HG03060 (cell line): ENCODE measurements at regions not wholly inside any gene's neighbourhood (a gene's known extent, or its start where the extent isn't known, plus 50 kb on each side); places are given as distances from the start of the nearest gene placed in this dataset.
"Not testable (repeated sequence)": the region's sequence is repeated elsewhere in the genome, so short reads cannot be mapped to it uniquely, and the experiment has no call there.

Source experiments
- ATAC-seq: cut with Tn5 transposase; IDR thresholded peaks from one replicate; pipeline ENCODE4 v1.9.1; 2021; ENCODE audit warnings: low read depth, moderate number of reproducible peaks; ENCODE audit not compliant: unreplicated experiment

DNA sequence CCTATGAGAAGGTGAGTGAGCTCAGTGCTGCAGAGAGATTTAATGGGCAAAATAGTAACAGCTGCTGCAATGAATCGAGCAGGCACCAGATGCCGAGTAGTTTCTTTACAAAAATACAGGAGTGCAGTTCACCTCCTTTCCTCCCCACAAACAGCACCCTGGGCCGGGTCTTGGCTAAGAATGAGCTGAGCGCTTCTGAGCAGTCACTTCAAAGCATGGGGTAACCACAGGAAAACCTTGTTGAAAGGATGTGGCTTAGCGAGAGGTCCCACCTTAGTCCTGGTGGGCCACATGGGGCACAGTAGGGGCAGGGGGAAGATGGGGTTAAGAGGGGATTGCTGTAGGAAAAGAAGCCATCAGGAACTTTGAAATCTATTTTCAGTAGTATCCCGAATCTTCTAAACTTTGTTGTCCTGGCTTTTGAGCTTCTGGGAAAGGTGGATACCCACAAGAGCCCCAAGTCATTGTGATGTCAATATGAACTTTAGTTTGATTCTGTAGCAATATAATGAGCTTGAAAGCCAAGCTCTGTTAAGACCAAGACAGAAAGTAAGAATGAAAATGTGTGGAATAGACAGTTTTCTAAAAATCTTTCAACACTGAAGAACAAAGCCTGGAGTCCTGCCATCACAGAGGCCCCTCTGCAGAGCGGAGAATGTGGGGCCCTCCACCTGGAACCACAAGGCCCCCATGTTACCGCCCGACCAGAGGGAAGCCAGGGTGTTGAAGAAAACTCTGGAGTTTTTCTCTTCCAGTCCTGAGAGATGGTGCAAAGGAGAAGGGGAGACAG is 101.0 kb upstream of the ZNF236 start:
- ATAC-seq: no peak

DNA sequence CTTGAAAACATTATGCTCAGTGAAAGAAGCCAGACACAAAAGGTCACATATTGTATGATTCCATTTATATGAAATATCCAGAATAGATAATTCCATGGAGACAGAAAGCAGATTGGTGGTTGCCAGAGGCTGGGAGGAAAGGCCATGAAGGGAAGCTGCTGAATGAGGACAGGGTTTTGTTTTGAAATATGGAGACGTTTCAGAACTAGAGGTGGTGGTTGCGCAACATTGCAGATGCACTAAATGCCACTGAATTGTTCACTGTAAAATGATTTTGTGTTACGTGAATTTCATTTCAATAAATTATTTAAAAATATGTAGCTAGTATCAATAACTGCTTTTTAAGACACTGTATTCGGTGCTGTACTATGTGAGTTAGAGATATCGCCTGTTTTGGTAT is 101.7 kb upstream of the ZNF236 start:
- ATAC-seq: no peak

DNA sequence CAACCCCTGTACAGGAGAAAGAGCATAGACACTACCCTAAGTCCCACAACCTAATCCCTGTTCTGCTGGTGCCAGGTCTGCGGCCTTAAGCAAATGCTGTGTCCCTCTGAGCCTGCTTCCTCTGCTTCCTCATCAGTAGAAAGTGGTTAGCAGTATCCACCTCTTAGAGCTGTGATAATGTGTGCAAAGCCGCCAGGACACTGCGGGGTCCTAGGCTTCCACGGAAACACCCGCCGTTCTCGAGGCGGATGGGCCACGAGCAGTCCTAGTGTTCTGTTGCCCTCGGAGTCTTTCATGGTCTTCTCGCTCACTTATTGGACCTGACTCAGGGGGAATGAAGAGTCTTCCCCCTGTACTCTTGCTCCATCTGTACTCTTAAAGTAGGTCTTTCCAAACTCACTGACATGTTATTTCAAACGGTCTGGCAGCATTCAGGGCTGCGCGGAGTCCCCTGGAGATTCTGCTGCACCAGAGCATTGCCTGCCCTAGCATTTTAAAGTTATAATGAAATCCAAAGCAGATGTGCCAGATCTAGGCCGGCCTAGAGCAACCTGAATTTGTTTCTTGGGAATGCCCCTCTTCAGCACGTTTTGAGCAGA is 107.2 kb upstream of the ZNF236 start:
- no peak for ATAC-seq

DNA sequence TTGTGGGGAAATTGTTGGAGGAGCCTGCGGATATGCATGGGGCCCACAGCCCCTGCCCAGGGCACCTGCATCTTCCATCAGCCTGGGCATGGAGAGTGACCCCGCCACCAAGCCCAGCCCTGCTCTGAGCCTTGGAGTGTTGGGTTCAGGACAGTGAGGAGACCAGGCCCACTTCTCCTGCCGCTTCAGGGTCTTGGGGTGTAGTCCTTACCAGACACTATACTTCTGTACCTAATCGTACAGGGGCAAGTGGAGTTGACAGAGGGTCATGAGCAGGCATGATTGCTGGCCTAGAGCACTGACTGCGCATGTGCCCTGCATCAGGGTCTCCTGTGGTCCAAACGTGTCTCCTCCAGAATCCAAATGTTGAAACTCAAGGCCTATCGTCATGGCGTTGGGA is 108.9 kb upstream of the ZNF236 start:
- ATAC-seq: no peak

DNA sequence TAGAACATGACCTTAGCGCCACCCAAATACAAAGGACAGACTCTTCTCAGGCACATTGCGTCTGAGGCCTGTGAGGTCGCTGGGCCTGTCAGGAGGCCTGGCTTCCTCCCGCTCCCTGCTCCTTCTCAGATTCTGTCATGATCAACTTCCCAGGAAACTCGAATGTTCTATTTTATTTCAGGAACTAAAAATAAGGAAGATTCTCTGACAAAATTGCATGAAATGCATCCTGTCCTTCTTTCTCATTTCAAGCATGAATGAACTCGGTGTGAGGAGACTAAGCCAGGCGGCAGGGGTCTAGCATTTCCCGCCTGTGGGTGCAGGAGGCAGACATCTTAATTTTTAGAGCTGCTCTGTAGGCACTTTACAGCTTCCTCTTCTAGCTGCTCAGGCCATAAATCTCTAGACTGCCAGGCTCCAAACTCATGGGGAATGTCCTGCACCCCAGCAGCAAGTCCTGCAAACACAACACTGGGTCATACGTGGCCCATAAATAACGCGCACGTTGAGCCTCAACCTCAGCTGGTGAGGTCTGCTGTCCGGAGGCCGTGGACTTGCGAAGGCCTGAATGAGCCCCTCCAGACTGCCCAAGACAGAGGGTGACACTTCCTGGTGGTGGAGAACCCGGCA is 109.7 kb upstream of the ZNF236 start:
- ATAC-seq: no peak

DNA sequence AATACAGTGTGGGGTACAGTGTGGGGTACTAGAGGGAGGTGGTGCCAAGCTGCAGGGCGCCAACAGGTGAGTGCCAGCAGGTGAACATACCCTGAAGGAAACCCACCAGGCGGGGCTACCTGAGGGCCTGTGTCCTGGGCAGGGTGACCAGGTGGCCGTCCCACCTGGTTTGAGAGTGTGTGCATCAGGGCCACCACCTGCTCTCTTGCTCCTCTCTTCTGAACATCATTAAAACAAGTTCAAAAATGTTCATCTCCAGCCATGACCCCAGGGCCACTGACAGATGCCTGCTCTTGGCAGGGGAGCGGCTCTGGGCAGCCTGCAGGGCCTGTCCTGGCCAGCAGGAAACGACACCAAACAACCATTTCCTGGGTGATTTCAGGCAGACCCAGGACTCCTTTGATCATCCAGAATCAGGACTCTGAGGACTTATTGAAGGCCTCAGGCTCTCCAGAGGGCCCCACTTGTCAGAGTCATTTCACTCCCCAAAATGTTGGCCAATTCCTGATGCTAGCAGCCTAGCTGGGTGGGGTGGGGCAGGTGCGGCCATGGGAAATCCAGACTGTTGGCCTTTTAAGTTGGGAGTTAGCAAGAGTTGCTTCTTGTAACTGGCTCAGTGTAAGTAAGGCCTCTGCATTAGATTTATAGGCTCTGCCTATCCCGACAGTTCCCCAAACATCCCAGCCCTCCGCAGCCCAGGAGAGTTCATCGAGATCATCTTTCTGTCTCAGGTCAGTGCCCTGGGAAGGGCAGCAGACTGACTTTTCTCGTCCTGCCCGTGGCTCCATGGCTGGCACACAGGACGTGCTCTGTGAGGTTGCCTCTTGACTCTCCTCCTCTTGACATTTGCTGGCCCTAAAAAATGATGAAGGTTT is 111.5 kb upstream of the ZNF236 start:
- ATAC-seq: no peak

DNA sequence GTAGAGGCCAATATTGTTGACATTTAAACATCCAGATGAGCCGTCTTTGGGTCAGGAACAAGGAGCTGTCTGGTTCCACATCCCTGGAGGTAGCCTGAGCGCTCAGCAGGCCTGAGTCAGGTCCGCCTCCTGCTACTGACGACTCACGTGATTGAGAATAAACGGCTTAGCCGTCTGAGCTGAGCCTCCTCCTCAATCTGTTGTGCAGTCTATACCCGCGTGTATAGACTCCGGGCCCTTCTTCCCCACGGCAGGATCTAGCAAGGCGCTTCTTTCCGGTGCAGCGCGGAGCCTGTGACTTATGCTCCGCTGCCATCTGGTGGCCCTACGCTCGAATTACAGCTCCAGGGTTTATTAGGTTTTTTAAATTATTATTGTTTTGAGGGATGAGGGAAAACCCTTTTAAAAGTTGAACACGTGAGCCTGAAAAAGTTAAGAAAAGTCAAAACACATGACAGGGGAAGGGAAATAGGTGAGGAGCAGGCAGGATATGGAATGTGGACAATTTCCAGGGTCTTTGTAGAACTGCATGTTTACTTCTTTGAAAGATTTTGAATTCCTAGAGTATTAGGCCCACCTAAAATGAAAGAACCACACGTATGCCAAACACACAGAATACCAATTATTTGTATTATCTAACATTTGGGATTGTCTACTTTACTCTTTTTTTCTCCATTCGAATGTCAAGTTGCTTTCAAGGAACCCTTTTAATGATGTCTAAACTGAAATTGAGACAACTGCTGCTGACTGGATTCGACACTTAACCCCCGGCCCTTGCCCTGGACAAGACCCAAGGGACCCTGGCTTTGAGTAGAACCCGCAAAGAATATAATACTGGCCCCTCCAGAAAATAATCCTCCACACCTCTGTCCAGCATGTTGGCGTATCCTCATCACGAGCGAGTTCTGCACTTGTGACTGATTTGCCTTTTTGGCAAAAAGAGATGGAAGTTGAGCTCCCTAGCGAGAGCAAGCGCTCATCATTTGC is 112.4 kb upstream of the ZNF236 start:
- peak; percentile 64 for ATAC-seq

DNA sequence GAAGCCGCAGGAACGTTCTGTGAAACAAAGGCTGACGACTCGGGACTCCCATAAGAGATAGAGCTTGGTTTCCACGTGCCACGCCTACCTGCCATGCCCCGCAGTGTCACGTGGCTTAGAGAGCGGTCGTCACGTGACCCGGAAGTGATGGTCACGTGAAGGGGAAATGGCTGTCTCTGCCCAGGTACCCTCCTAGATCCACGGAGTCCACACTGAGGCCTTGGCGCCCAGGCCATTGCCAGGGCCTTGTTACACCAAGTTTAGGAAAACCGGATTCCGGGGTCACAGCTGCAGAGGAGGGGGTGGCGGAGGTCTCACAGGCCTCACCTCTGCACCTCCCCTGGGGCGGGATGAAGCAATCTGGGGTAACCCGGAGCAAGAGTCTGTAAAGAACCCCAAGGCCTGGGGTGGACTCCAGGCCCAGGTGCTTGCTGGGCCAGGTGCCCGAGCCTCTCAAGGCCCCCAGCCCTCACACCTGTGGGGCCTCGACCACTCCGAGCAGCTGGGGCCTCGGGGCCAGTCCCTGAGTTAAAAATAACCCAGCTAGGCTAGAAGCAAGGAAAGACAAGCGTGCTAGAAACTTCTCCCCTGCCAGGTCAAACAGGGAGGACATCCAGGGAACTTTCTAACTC is 113.5 kb upstream of the ZNF236 start:
- no peak for ATAC-seq

DNA sequence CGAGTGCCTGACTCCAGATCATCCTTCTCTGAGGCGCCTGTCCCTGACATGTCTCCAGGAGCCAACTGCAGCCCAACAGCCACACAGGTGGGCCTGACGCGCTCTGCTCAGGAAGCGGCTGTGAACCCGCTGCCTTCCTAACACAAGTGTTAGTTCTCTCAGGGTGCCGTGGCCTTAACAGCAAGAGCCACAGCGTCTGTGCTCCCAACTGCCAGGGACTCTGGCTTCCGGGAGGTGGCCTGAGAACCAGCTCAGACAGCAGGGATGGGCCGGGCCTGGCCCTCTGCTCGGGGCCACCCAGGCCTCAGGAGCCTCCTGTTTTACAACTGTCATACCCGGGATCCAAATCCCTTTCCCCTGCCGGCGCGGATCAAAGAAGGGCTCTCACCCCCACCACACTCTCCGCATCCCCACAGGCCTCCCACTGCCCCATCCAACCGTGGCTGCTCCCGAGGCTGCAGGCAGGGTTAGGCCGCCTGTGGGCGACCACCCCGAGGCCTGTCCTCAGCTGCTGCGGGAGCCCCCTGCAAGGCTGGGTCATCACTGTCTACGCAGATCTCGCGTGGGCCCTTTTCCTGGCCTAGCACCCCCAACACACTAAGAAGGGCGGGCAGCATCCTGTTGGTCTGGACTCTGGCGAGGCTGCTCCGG is 114.2 kb upstream of the ZNF236 start:
- no peak for ATAC-seq

DNA sequence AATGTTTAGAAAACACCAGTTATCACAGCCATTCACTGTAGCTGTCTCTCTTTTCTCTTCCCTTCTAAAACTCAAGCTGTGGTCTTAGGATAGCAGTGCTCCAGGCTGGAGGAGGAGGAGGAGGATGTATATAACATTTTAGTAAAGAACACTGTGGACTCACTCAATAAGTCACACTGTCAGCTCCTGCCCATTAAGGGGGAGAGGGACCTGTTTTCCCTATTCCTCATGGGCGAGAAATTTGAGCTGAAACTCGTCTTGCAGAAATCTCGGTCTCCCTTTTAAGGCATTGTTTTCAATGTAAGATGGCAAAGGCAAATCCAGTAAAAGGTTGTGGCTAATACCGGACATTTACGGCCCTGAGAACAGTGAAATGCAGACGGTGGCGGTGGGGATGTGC is 114.8 kb upstream of the ZNF236 start:
- no peak for ATAC-seq

DNA sequence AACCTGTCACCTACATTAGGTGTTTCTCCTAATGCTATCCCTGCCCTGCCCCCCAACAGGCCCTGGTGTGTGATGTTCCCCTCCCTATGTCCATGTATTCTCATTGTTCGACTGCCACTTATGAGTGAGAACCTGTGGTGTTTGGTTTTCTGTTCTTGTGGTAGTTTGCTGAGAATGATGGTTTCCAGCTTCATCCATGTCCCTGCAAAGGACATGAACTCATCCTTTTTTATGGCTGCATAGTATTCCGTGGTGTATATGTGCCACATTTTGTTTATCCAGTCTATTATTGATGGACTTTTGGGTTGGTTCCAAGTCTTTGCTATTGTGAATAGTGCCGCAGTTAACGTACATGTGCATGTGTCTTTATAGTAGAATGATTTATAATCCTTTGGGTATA is 117.8 kb upstream of the ZNF236 start:
- not testable (repeated sequence) for ATAC-seq

DNA sequence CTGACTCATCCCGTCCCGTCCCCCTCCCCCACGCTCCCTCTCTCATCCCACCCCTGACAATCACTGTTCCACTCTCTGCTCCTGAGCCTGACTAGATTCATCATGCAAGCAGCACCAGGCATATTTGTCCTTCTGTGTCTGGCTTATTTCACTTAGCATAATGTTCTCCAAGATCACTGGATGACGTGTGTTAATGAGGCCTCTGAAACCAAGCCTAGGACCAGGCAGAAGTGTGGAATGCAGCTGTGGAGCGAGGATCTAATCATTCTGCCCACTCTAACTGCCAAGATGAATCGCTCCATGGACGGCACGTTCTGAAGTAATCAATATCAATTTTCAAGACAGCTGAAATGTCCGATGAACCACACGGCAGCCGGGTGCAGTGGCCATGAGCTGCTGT is 122.4 kb upstream of the ZNF236 start:
- ATAC-seq: no peak

DNA sequence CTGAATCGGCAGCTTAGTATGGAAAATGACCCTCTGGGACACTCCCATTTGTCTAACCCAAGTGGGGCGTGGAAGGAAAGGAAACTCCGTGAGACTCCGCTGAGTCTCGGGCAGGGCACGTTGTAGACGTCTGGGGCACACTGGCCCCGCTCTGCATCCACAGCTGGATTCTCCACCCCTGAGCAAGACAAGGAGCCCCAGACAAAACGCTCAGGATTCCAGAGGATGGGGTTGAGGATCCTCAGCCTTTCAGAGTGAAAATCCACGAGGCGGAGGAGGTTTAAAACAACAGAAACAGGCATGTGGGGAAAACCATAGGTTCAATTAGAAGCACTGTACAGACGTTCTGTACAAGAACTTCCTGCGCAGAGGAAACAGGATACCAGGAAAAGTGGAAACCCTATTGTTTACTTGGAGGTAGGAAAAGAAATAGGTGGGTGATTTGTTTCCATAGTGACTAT is 124.9 kb upstream of the ZNF236 start:
- no peak for ATAC-seq

DNA sequence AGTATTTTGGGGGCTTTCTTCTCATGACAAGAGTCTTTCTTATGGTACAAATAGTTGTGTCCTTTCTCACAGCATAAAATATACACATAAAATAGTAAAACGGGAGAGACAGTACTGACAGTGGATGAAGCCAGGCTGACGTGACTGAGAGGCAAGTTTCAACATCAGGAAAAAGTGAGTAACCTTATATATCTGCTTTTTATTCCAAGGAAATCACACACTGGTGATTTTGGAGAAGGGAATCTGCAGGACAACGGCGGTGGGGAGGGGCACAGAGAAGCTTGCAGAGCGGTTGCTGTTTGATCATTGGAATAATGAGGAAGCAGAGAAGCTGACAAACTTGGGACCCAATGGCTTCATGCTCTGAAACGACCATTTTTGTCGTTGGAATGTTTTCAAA is 130.6 kb upstream of the ZNF236 start:
- no peak for ATAC-seq

DNA sequence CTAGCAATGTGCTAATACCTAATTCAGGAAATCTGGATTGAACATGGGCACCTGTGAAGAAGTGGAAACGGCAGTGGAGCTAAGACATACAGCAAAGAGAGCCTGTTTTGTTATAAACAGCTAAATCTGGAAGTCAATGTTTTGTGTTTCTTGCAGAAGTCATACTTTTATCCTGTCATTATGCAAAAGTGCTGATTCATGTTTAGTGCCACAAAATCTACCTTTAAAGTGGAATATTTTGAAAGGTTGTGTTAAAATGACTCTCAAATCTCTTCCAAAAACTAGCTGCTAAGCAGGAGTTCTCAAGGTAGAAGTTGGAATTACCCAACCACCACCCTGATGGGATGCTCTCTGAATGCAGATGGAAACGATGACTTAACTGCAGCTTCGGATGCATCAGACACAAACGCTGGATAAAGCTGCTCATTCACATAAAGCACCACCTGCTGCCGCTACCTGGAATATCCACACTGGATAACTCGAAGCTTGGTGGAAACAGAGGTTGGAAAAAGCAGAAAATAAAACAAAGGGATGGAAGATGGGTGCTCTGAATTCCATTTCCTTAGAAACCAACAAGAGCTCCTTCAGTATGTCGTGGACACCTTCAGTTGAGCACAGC is 132.6 kb upstream of the ZNF236 start:
- no peak for ATAC-seq

DNA sequence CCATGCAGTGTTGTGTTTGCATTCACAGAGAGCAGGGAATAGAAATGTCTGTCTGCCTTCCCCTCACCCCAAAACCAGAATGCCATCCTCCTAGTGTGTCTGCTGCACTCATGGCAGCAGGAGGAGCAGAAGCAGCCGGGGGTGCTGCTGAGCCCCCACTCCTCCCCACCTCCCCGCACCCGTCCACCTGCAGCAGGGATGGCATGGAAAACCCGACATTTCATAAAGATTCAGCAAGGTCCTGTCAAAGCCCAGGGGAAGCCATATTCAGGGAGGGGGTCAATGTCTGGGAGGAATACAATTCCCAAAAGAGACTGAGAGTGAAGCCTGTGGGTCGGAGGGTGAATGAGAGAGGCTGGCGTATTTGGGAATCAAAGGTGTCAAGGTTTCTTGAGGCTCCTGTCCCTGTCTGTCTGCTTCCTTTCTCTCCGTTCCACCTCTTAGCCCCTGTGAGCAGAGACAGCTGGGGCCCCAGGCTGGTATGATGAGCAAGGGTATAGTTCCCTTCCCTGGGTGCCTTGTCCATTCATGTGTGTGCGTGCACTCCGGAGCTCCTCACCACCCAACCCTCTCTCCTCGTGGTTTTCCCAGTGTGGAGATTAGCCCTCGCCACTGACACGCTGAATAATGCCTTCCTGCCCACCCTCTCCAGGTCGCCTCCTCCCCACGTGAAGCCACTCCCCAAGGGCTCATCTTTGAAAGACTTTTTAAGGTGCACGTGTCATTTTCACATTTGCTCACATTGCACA is 133.5 kb upstream of the ZNF236 start:
- no peak for ATAC-seq

DNA sequence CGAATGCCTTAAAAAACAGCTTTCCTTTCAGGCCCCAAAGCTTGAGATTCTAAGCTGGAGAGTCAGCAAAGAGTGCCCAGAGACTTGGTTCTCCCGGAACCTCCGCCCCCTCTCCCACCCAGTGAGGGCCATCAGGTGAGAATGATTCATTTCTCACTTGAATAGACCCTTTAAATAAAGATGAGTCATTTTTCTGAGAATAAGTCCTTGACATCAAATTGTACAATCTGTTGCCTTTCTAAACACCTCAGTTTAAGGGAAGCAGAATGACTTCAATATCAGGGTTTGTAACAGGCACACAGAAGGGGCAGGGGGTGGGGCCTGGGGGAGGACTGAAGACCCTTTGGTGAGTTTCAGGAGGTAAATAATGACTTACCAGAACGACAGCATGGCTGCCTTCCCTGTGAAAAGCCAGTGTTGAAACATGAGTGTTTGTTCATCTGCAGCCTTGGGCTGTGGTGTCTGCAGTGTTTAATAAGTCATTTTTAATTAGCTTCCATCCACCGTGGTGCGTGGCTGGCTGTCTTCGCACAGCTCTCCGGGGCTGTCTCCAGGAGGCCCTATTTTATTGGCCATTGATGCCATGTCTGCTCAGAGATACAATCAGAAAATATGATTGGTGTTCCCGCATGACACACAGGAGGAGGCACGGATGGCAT is 134.9 kb upstream of the ZNF236 start:
- ATAC-seq: peak; percentile 54
